ENCODE measurements at regions not wholly inside any gene's neighbourhood (a gene's known extent, or its start where the extent isn't known, plus 50 kb on each side); places are given as distances from the start of the nearest gene placed in this dataset.
"Not testable (repeated sequence)": the region's sequence is repeated elsewhere in the genome, so short reads cannot be mapped to it uniquely, and the experiment has no call there.

- DNase-seq (ENCODE audit: insufficient read length, low spot score) (peak; percentile 89), FAIRE-seq (peak; percentile 80)
- TF ChIP-seq TAF1 (IDR thresholded peaks at IDR 0.05; ENCODE audit: low read depth, low read length) = peak; percentile 90
- peak; percentile 86 for TF ChIP-seq POU2F2 (IDR thresholded peaks at IDR 0.05; ENCODE audit: low read depth, low read length)
- TF ChIP-seq POLR2A (IDR thresholded peaks at IDR 0.05; ENCODE audit: low read depth, low read length) = peak; percentile 95
- peak; percentile 96 for TF ChIP-seq POLR2AphosphoS5 (IDR thresholded peaks at IDR 0.05; ENCODE audit: low read depth, low read length)
- TF ChIP-seq SPI1 (IDR thresholded peaks at IDR 0.05; ENCODE audit: low read depth, low read length) = 0 out of 2 replicates have a peak, but pooled peaks have one; percentile 32
- TF ChIP-seq PAX5 (IDR thresholded peaks at IDR 0.05; ENCODE audit: insufficient read depth, low read length, severe bottlenecking) = no peak
These were observed 88.0 kb upstream of the RPRML start for GRCh38 chr17:47066841-47067682.

- TF ChIP-seq SPI1 (IDR thresholded peaks at IDR 0.05; ENCODE audit: low read depth, low read length) = no peak
- TF ChIP-seq POLR2AphosphoS5 (IDR thresholded peaks at IDR 0.05; ENCODE audit: low read depth, low read length) = no peak
- TF ChIP-seq TAF1 (IDR thresholded peaks at IDR 0.05; ENCODE audit: low read depth, low read length) = no peak
- no peak for TF ChIP-seq PAX5 (IDR thresholded peaks at IDR 0.05; ENCODE audit: insufficient read depth, low read length, severe bottlenecking)
- no peak for TF ChIP-seq POLR2A (IDR thresholded peaks at IDR 0.05; ENCODE audit: low read depth, low read length)
- TF ChIP-seq POU2F2 (IDR thresholded peaks at IDR 0.05; ENCODE audit: low read depth, low read length) = no peak
- DNase-seq (ENCODE audit: insufficient read length, low spot score) (no peak), FAIRE-seq (no peak)
These were observed 87.0 kb upstream of the RPRML start for GRCh38 chr17:47066095-47066494.

GRCh38 chr17:47064684-47065083, 85.6 kb upstream of the RPRML start:
- no peak for DNase-seq (ENCODE audit: insufficient read length, low spot score)
- TF ChIP-seq TAF1 (IDR thresholded peaks at IDR 0.05; ENCODE audit: low read depth, low read length) (no peak), PAX5 (IDR thresholded peaks at IDR 0.05; ENCODE audit: insufficient read depth, low read length, severe bottlenecking) (no peak), POLR2AphosphoS5 (IDR thresholded peaks at IDR 0.05; ENCODE audit: low read depth, low read length) (no peak), POU2F2 (IDR thresholded peaks at IDR 0.05; ENCODE audit: low read depth, low read length) (no peak), SPI1 (IDR thresholded peaks at IDR 0.05; ENCODE audit: low read depth, low read length) (no peak), POLR2A (IDR thresholded peaks at IDR 0.05; ENCODE audit: low read depth, low read length) (no peak)
- FAIRE-seq = no peak

GRCh38 chr17:47063475-47063874, 84.4 kb upstream of the RPRML start:
- DNase-seq (ENCODE audit: insufficient read length, low spot score) = no peak
- TF ChIP-seq PAX5 (IDR thresholded peaks at IDR 0.05; ENCODE audit: insufficient read depth, low read length, severe bottlenecking) = no peak
- TF ChIP-seq TAF1 (IDR thresholded peaks at IDR 0.05; ENCODE audit: low read depth, low read length) = no peak

GRCh38 chr17:47062851-47063250, 83.8 kb upstream of the RPRML start:
- FAIRE-seq; DNase-seq (ENCODE audit: insufficient read length, low spot score): not testable (repeated sequence)

More at GRCh38 chr17:47063475-47063874, 84.4 kb upstream of the RPRML start:
- FAIRE-seq = no peak

- not testable (repeated sequence) for FAIRE-seq; DNase-seq (ENCODE audit: insufficient read length, low spot score)
These were observed 81.0 kb upstream of the RPRML start for GRCh38 chr17:47060005-47060404.

GRCh38 chr17:47057830-47058229, 78.8 kb upstream of the RPRML start:
- no peak for TF ChIP-seq SPI1 (IDR thresholded peaks at IDR 0.05; ENCODE audit: low read depth, low read length)
- TF ChIP-seq POLR2A (IDR thresholded peaks at IDR 0.05; ENCODE audit: low read depth, low read length) = no peak
- no peak for TF ChIP-seq POLR2AphosphoS5 (IDR thresholded peaks at IDR 0.05; ENCODE audit: low read depth, low read length)
- TF ChIP-seq TAF1 (IDR thresholded peaks at IDR 0.05; ENCODE audit: low read depth, low read length) = no peak
- no peak for TF ChIP-seq PAX5 (IDR thresholded peaks at IDR 0.05; ENCODE audit: insufficient read depth, low read length, severe bottlenecking)
- no peak for TF ChIP-seq POU2F2 (IDR thresholded peaks at IDR 0.05; ENCODE audit: low read depth, low read length)
- FAIRE-seq = no peak
- DNase-seq (ENCODE audit: insufficient read length, low spot score) = no peak

GRCh38 chr17:47057279-47057678, 78.2 kb upstream of the RPRML start:
- not testable (repeated sequence) for DNase-seq (ENCODE audit: insufficient read length, low spot score); FAIRE-seq

- not testable (repeated sequence) for DNase-seq (ENCODE audit: insufficient read length, low spot score); FAIRE-seq
These were observed 77.6 kb upstream of the RPRML start for GRCh38 chr17:47056687-47057086.

All from GM12891 (cell line).